LNCaP clone FGC (cell line): ENCODE measurements at regions not wholly inside any gene's neighbourhood (a gene's known extent, or its start where the extent isn't known, plus 50 kb on each side); places are given as distances from the start of the nearest gene placed in this dataset.
"Not testable (repeated sequence)": the region's sequence is repeated elsewhere in the genome, so short reads cannot be mapped to it uniquely, and the experiment has no call there.

Source experiments
- DNase-seq: peaks from one replicate; pipeline ENCODE4 v3.0.0-alpha.2; 2011; ENCODE audit warnings: low read depth
- H3K4me3 ChIP-seq: 2 replicates; pipeline ENCODE4 v1.5.1; 2011; ENCODE audit warnings: mild to moderate bottlenecking, low read depth, low read length, control low read depth
- CTCF ChIP-seq: IDR thresholded peaks from 2 replicates; pipeline ENCODE4 v1.5.1; 2012; ENCODE audit warnings: mild to moderate bottlenecking; ENCODE audit not compliant: control insufficient read depth, insufficient read depth; ENCODE audit errors: extremely low read depth

GRCh38 chr15:30824518-30825195, 79.1 kb upstream of the FAN1 start:
- TF ChIP-seq CTCF, result no peak
- DNase-seq, result no peak
- H3K4me3 ChIP-seq, result no peak overlapping the region

DNA sequence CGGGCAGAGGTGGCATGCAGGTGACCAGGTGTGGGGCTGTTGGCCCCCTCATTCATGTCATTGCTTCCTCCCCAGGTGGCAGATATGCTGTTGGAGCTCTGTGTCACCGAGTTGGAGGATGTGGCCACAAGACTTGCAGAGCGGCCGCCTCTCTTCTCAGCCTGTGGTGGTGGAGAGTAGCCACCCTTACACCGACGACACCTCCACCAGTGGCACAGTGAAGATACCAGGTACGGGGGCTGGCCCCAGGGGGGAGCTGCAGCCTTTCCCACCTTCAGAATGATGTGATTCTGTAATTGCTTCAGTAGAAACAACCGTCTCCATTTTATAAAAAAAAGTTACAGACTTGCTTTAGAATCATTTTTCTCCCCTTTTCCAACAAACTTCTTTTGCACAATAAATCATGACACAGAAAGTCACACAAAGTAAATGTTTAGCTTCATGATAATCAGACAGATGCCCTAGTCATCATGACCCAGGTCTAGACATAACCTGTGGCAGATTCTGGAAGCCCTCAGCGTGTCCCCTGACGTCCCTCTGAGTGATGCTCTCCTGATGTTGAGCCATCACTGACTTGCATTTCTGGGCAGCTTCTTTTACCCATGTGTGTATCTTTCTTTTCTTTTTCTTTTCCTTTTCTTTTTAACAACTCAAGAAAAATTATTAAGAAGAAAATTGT, 76.0 kb upstream of the FAN1 start:
- no peak overlapping the region for H3K4me3 ChIP-seq
- DNase-seq, result no peak
- no peak for TF ChIP-seq CTCF

- not testable (repeated sequence) for DNase-seq, H3K4me3 ChIP-seq
Observed at GRCh38 chr15:30828304-30828639, 75.4 kb upstream of the FAN1 start.

GRCh38 chr15:30830961-30831360, 72.8 kb upstream of the FAN1 start:
- no peak overlapping the region for H3K4me3 ChIP-seq
- TF ChIP-seq CTCF, result no peak
- DNase-seq, result no peak

GRCh38 chr15:30833379-30833778, 70.3 kb upstream of the FAN1 start:
- not testable (repeated sequence) for H3K4me3 ChIP-seq, DNase-seq

GRCh38 chr15:30841639-30842038, 62.1 kb upstream of the FAN1 start:
- not testable (repeated sequence) for DNase-seq, H3K4me3 ChIP-seq

DNA sequence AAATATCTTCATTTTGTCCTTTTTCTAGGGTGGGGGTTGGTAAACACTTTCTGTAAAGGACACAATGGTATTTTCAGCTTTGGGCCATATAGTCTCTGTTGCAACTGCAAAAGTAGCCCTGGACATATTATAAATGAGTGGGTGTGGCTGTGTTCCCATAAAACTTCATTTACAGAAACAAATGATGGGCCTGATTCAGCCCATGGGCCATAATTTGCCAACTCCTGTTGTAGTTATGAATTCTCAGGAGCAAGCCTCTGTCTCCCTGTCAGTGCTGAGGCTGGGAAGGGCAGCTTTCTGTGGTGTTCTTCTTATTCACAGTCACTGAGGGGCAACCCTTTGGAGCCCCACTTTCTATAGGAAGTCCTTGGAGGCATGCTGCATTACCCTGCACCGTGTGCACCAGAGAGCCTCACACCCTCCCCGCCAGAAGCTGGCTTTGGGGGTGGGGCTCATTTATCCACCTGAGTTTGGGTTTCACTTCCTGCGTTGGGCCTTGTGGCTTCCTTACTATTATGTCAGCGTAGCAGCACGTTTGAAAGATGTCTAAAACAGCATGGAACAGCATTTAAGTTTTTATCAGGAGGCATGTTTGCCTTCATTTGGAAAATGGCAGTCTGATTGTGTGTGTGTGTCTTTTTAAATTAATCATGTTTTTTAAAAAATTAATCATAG, 60.8 kb upstream of the FAN1 start:
- not testable (repeated sequence) for DNase-seq, H3K4me3 ChIP-seq

GRCh38 chr15:30845536-30845935, 58.2 kb upstream of the FAN1 start:
- DNase-seq, H3K4me3 ChIP-seq: not testable (repeated sequence)
